IMR-90 (cell line): ENCODE measurements at regions not wholly inside any gene's neighbourhood (a gene's known extent, or its start where the extent isn't known, plus 50 kb on each side); places are given as distances from the start of the nearest gene placed in this dataset.

Experiments
- ATAC-seq: fragments of 200-7000 bp; cut with Tn5 transposase; 2 replicates; pipeline ENCODE4 v1.9.1; 2020; ENCODE audit warnings: low read depth, mild to moderate bottlenecking, moderate library complexity
- BruUV-seq: library from RNA; stranded (reverse); fragments of 400-500 nt; replicated peaks from 2 replicates; lab custom pipeline; 2021; lab: Mats Ljungman, UMichigan
- CTCF ChIA-PET: fragments of 300-600 bp; formaldehyde crosslinking; extraction: SDS; loops from one replicate; lab custom pipeline; 2021; ENCODE audit warnings: antibody characterized with exemption; lab: Yijun Ruan, JAX
- POLR2A ChIA-PET: fragments of 300-600 bp; sonication (Branson Sonifier 250); formaldehyde crosslinking; loops from one replicate; lab custom pipeline; 2022; ENCODE audit warnings: antibody characterized with exemption; ENCODE audit not compliant: unreplicated experiment; lab: Charles Lee
- DNase-seq: peaks from one replicate; pipeline ENCODE4 v3.0.0; 2013
- H2AFZ ChIP-seq: replicated peaks from 2 replicates; pipeline ENCODE3; 2013; ENCODE audit warnings: low read length, mild to moderate bottlenecking; ENCODE audit not compliant: poor library complexity
- H2AK5ac ChIP-seq: 2 replicates; pipeline ENCODE4 v1.6.1; 2013; ENCODE audit warnings: low read depth, low read length, inconsistent platforms
- H2AK9ac ChIP-seq: replicated peaks from 2 replicates; pipeline ENCODE3; 2013; ENCODE audit warnings: mild to moderate bottlenecking, low read depth, low read length, moderate library complexity; ENCODE audit not compliant: poor library complexity
- H2BK120ac ChIP-seq: 2 replicates; pipeline ENCODE4 v1.6.1; 2013; ENCODE audit warnings: low read depth, low read length, inconsistent platforms
- H2BK15ac ChIP-seq: 3 replicates; pipeline ENCODE4 v1.6.1; 2013; ENCODE audit warnings: low read depth, low read length, inconsistent platforms
- H2BK20ac ChIP-seq: 2 replicates; pipeline ENCODE4 v1.6.1; 2013; ENCODE audit warnings: low read depth, mild to moderate bottlenecking, inconsistent platforms, low read length, moderate library complexity
- H2BK5ac ChIP-seq: 2 replicates; pipeline ENCODE4 v1.6.1; 2013; ENCODE audit warnings: mild to moderate bottlenecking, low read depth, low read length, inconsistent platforms; ENCODE audit not compliant: poor library complexity, severe bottlenecking
- H3K14ac ChIP-seq: replicated peaks from 2 replicates; pipeline ENCODE4 v1.6.1; 2013; ENCODE audit warnings: low read depth, low read length, inconsistent platforms
- H3K18ac ChIP-seq: 2 replicates; pipeline ENCODE4 v1.6.1; 2013; ENCODE audit warnings: low read depth, low read length, control low read depth
- H3K23ac ChIP-seq: 2 replicates; pipeline ENCODE4 v1.6.1; 2013; ENCODE audit warnings: low read depth, low read length, inconsistent platforms
- H3K27ac ChIP-seq: 2 replicates; pipeline ENCODE4 v1.5.1; 2013; ENCODE audit warnings: mild to moderate bottlenecking, control low read depth, low read length; ENCODE audit not compliant: insufficient read depth
- H3K27me3 ChIP-seq: 2 replicates; pipeline ENCODE4 v1.6.1; 2013; ENCODE audit warnings: low read length; ENCODE audit not compliant: control insufficient read depth, insufficient read depth
- H3K36me3 ChIP-seq: 2 replicates; pipeline ENCODE4 v1.6.1; 2013; ENCODE audit warnings: low read length, mixed read lengths; ENCODE audit not compliant: control insufficient read depth, insufficient read depth
- H3K4ac ChIP-seq: 2 replicates; pipeline ENCODE4 v1.6.1; 2013; ENCODE audit warnings: low read depth, low read length, inconsistent platforms
- H3K4me1 ChIP-seq: 2 replicates; pipeline ENCODE4 v1.6.1; 2013; ENCODE audit warnings: low read length, mixed read lengths; ENCODE audit not compliant: control insufficient read depth, insufficient read depth
- H3K4me2 ChIP-seq: 2 replicates; pipeline ENCODE4 v1.6.1; 2013; ENCODE audit warnings: low read depth, mild to moderate bottlenecking, control low read depth, low read length, moderate library complexity
- H3K4me3 ChIP-seq: 2 replicates; pipeline ENCODE4 v1.5.1; 2013; ENCODE audit warnings: low read depth, mild to moderate bottlenecking, control low read depth, low read length, moderate library complexity; ENCODE audit not compliant: insufficient read depth
- H3K56ac ChIP-seq: 2 replicates; pipeline ENCODE4 v1.6.1; 2013; ENCODE audit warnings: low read length, inconsistent platforms; ENCODE audit not compliant: insufficient read depth; ENCODE audit errors: extremely low read depth
- H3K79me1 ChIP-seq, 2 experiments: 2 replicates each; pipeline ENCODE4 v1.6.1; 2013; ENCODE audit warnings: low read length in 2 of 2, inconsistent platforms in 1 of 2, low read depth in 1 of 2
- H3K9ac ChIP-seq: 2 replicates; pipeline ENCODE4 v1.6.1; 2013; ENCODE audit warnings: low read depth, low read length, control low read depth
- H3K9me1 ChIP-seq: 2 replicates; pipeline ENCODE4 v1.6.1; 2013; ENCODE audit warnings: low read length, inconsistent platforms; ENCODE audit not compliant: insufficient read depth
- H3K9me3 ChIP-seq: 2 replicates; pipeline ENCODE4 v1.6.1; 2013; ENCODE audit warnings: low read length; ENCODE audit not compliant: control insufficient read depth, insufficient read depth
- H4K20me1 ChIP-seq: 2 replicates; pipeline ENCODE4 v1.6.1; 2013; ENCODE audit warnings: low read length, inconsistent platforms; ENCODE audit not compliant: insufficient read depth
- H4K5ac ChIP-seq: 2 replicates; pipeline ENCODE4 v1.6.1; 2013; ENCODE audit warnings: mild to moderate bottlenecking, low read depth, low read length, control low read depth
- H4K8ac ChIP-seq, 2 experiments: 2 replicates each; pipeline ENCODE4 v1.6.1; 2013; ENCODE audit warnings: low read depth in 2 of 2, low read length in 2 of 2, control low read depth in 1 of 2, inconsistent platforms in 1 of 2
- H4K91ac ChIP-seq: 2 replicates; pipeline ENCODE4 v1.6.1; 2013; ENCODE audit warnings: low read depth, low read length, inconsistent platforms; ENCODE audit not compliant: insufficient read depth
- BHLHE40 ChIP-seq: fragments of 150-350 bp; IDR thresholded peaks from 2 replicates; pipeline ENCODE4 v1.6.1; 2016; ENCODE audit warnings: mild to moderate bottlenecking, low read depth, low read length
- CEBPB ChIP-seq: IDR thresholded peaks from 2 replicates; pipeline ENCODE4 v1.6.1; 2012; ENCODE audit warnings: low read depth, low read length, improper control_type of control experiment
- CHD1 ChIP-seq: IDR thresholded peaks from 2 replicates; pipeline ENCODE4 v1.6.1; 2012; ENCODE audit warnings: low read depth, low read length, improper control_type of control experiment
- FOS ChIP-seq: fragments of 150-350 bp; IDR thresholded peaks from 2 replicates; pipeline ENCODE4 v1.6.1; 2016; ENCODE audit warnings: low read depth, low read length
- MAFK ChIP-seq: IDR thresholded peaks from 2 replicates; pipeline ENCODE4 v1.6.1; 2012; ENCODE audit warnings: low read depth, low read length, improper control_type of control experiment
- MAZ ChIP-seq: IDR thresholded peaks from 2 replicates; pipeline ENCODE4 v1.6.1; 2012; ENCODE audit warnings: low read depth, mild to moderate bottlenecking, low read length, improper control_type of control experiment, moderate library complexity, borderline replicate concordance
- MXI1 ChIP-seq: IDR thresholded peaks from 2 replicates; pipeline ENCODE4 v1.6.1; 2012; ENCODE audit warnings: low read depth, mild to moderate bottlenecking, low read length, moderate library complexity, borderline replicate concordance
- NFE2L2 ChIP-seq: fragments of 150-350 bp; IDR thresholded peaks from 2 replicates; pipeline ENCODE4 v1.6.1; 2016; ENCODE audit warnings: low read depth, mild to moderate bottlenecking, low read length
- POLR2A ChIP-seq: IDR thresholded peaks from 2 replicates; pipeline ENCODE4 v1.6.1; 2012; ENCODE audit warnings: mild to moderate bottlenecking, low read depth, low read length
- RAD21 ChIP-seq: IDR thresholded peaks from 2 replicates; pipeline ENCODE4 v1.6.1; 2012; ENCODE audit warnings: low read length, improper control_type of control experiment
- RCOR1 ChIP-seq: IDR thresholded peaks from 2 replicates; pipeline ENCODE4 v1.6.1; 2012; ENCODE audit warnings: mild to moderate bottlenecking, low read length, improper control_type of control experiment; ENCODE audit not compliant: insufficient replicate concordance
- WGBS, 2 experiments: methylation state at CpG; one replicate each; pipeline versions ENCODE4 v1.1.5 to v1.1.7; 2013; ENCODE audit warnings: missing lambda C conversion rate in 2 of 2; ENCODE audit not compliant: insufficient read length in 1 of 2; ENCODE audit errors: extremely low coverage in 2 of 2; 5-methylcytosine and 5-hydroxymethylcytosine counted together
- dilution Hi-C: fragments of 300-500 bp; cut with HindIII; formaldehyde crosslinking; loops from one replicate; pipeline ENCODE4 v1.14.3; 2018; ENCODE audit warnings: low sequenced_read_pairs; ENCODE audit not compliant: unreplicated experiment
- in situ Hi-C: fragments of 300-500 bp; cut with MboI; formaldehyde crosslinking; loops from 3 replicates; pipeline ENCODE4 v1.14.3; 2019; ENCODE audit warnings: low sequenced_read_pairs, inconsistent platforms, mixed read lengths
- intact Hi-C: fragments of 100-400 bp; cut with micrococcal nuclease; formaldehyde crosslinking; loops from 2 replicates; pipeline ENCODE4 v1.10.0; 2022
- TF ChIP-seq, protein P1 (sequence below): fragments of 150-350 bp; IDR thresholded peaks from 2 replicates; pipeline ENCODE4 v1.6.1; 2017; ENCODE audit warnings: mild to moderate bottlenecking, antibody characterized with exemption, low read length, low read depth

DNA sequence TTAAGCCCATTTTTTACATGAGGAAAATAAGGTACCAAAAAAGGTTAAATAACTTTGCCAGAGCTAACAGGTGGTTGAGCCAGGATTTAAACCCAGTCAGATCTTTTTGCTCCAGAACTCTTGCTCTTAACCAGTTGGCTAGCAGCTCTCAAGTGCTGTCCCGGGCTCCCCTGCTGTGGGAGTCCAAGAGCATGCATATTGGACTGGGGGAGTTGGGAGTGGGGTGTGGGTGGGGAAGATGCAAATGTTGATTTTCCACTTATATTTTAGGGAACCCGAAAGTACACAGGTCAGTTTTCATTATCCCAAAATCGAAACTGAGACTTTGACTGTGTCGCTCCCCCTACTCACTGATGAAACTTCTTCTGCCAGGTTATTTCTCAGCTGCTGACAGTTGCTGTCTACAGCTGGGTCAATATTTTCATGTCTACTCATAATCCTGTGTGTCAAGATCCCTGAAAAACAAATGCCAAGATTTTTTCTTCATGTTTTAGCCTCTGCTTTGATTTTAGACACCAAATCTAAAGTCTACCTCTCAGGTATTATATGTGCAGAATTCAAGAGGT, 172.3 kb upstream of the TMPO start:
- Histone ChIP-seq H3K23ac (no peak overlapping the region), H3K9me1 (no peaks in the 10 kb centered on the region), H2AK9ac (no peak overlapping the region), H3K4me3 (no peak overlapping the region), H4K5ac (no peak overlapping the region), H3K79me1 (no peaks in the 10 kb centered on the region), H4K8ac (no peak overlapping the region), H3K36me3 (no peaks in the 10 kb centered on the region), H2AFZ (no peak overlapping the region), H2BK120ac (no peak overlapping the region), H3K14ac (no peak overlapping the region), H3K56ac (no peak overlapping the region), H3K27me3 (peaks cover 2% of the 10 kb centered on the region; the same call in 1 of the 2 replicates), H3K9me3 (no peaks in the 10 kb centered on the region), H2BK5ac (no peak overlapping the region), H3K4me2 (no peak overlapping the region), H2AK5ac (no peak overlapping the region), H3K4me1 (no peaks in the 10 kb centered on the region), H2BK20ac (no peak overlapping the region), H4K20me1 (no peaks in the 10 kb centered on the region), H3K9ac (no peak overlapping the region), H3K18ac (no peak overlapping the region), H3K4ac (no peak overlapping the region), H3K27ac (no peak overlapping the region), H4K91ac (no peak overlapping the region), H2BK15ac (no peak overlapping the region)
- DNase-seq (no peak), ATAC-seq (no peak)
- intact Hi-C loops, result no loop called here
- 67% methylated on average over 2 of the region's 4 CpGs; no CpG with 5 or more reads in 1 of the 2 experiments for WGBS, 2 experiments
- in situ Hi-C loops, result no loop called here
- CTCF ChIA-PET, result no interaction called here
- BruUV-seq, result no TSS peak
- dilution Hi-C loops, result no loop called here
- TF ChIP-seq MAZ (no peak), MXI1 (no peak), RAD21 (no peak), BHLHE40 (no peak), FOS (no peak), MAFK (no peak), CHD1 (no peak), RCOR1 (no peak), NFE2L2 (no peak), POLR2A (no peak), CEBPB (no peak)
- TF ChIP-seq, protein P1, sequence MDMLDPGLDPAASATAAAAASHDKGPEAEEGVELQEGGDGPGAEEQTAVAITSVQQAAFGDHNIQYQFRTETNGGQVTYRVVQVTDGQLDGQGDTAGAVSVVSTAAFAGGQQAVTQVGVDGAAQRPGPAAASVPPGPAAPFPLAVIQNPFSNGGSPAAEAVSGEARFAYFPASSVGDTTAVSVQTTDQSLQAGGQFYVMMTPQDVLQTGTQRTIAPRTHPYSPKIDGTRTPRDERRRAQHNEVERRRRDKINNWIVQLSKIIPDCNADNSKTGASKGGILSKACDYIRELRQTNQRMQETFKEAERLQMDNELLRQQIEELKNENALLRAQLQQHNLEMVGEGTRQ, result no peak
- POLR2A ChIA-PET, result no interaction called here
